CD8-positive, alpha-beta memory T cell (primary cell): ENCODE measurements at regions not wholly inside any gene's neighbourhood (a gene's known extent, or its start where the extent isn't known, plus 50 kb on each side); places are given as distances from the start of the nearest gene placed in this dataset.
A peak's percentile ranks its signal among the peaks of the same experiment; 100 is the strongest.

Experiments used
- CTCF ChIA-PET: fragments of 350-600 bp; sonication (Branson Sonifier 250); formaldehyde crosslinking; loops from one replicate; lab custom pipeline; 2021; ENCODE audit warnings: antibody characterized with exemption; lab: Charles Lee
- POLR2A ChIA-PET: fragments of 350-600 bp; sonication (Branson Sonifier 250); formaldehyde crosslinking; loops from one replicate; lab custom pipeline; 2021; ENCODE audit warnings: antibody characterized with exemption; lab: Charles Lee
- DNase-seq, 5 donors: peaks; one replicate each; pipeline versions ENCODE4 v3.0.0 to v3.0.0-alpha.2; 2020 to 2022; ENCODE audit warnings: mixed read lengths in 1 of 5
- H3K27ac ChIP-seq: one replicate; pipeline ENCODE4 v1.7.0; 2013; ENCODE audit warnings: low read depth, mild to moderate bottlenecking, low read length, moderate library complexity
- H3K27me3 ChIP-seq: 2 replicates; pipeline ENCODE4 v1.7.0; 2013; ENCODE audit warnings: low read length, mild to moderate bottlenecking; ENCODE audit not compliant: insufficient read depth, poor library complexity, severe bottlenecking
- H3K36me3 ChIP-seq: 2 replicates; pipeline ENCODE4 v1.7.0; 2013; ENCODE audit warnings: mild to moderate bottlenecking, low read length, moderate library complexity; ENCODE audit not compliant: insufficient read depth
- H3K4me1 ChIP-seq: 2 replicates; pipeline ENCODE4 v1.7.0; 2013; ENCODE audit warnings: mild to moderate bottlenecking, low read length, moderate library complexity; ENCODE audit not compliant: insufficient read depth
- H3K4me3 ChIP-seq: 2 replicates; pipeline ENCODE4 v1.7.0; 2013; ENCODE audit warnings: mild to moderate bottlenecking, low read length
- H3K9me3 ChIP-seq: 2 replicates; pipeline ENCODE4 v1.7.0; 2013; ENCODE audit warnings: mild to moderate bottlenecking, low read length
- H3K27ac Mint-ChIP-seq, 8 donors: one replicate each; pipeline ENCODE4 v1.8.0; 2020 to 2021; ENCODE audit warnings: mixed read lengths in 8 of 8, mild to moderate bottlenecking in 6 of 8, inconsistent platforms in 3 of 8, moderate library complexity in 3 of 8
- H3K27me3 Mint-ChIP-seq, 2 donors: one replicate each; pipeline ENCODE4 v1.8.0; 2020 to 2021; ENCODE audit warnings: mixed read lengths in 2 of 2, mild to moderate bottlenecking in 1 of 2, moderate library complexity in 1 of 2
- H3K36me3 Mint-ChIP-seq, 3 donors: one replicate each; pipeline ENCODE4 v1.8.0; 2020 to 2021; ENCODE audit warnings: mixed read lengths in 3 of 3, inconsistent platforms in 1 of 3, mild to moderate bottlenecking in 1 of 3
- H3K4me1 Mint-ChIP-seq, 3 donors: one replicate each; pipeline ENCODE4 v1.8.0; 2020 to 2021; ENCODE audit warnings: mixed read lengths in 3 of 3, inconsistent platforms in 1 of 3, mild to moderate bottlenecking in 1 of 3
- H3K4me3 Mint-ChIP-seq, 7 donors: one replicate each; pipeline ENCODE4 v1.8.0; 2020 to 2021; ENCODE audit warnings: mixed read lengths in 7 of 7, mild to moderate bottlenecking in 6 of 7, moderate library complexity in 4 of 7, inconsistent platforms in 2 of 7
- H3K9me3 Mint-ChIP-seq, 5 donors: one replicate each; pipeline ENCODE4 v1.8.0; 2020 to 2022; ENCODE audit warnings: mixed read lengths in 5 of 5, mild to moderate bottlenecking in 3 of 5, moderate library complexity in 2 of 5, inconsistent platforms in 1 of 5

GRCh38 chr11:121886005-121886734 lies 229.8 kb downstream of the BLID start:
- Mint-ChIP-seq H3K36me3 (no peaks in the 10 kb centered on the region), H3K4me1 (no peaks in the 10 kb centered on the region), H3K27me3 (peaks cover 0 to 2% of the 10 kb centered on the region in 2 donors), H3K27ac (peak overlapping the region in 1 of 8 donors; percentile 78), H3K4me3 (no peak overlapping the region), H3K9me3 (peaks cover 0 to 6% (median 1%) of the 10 kb centered on the region in 5 donors)
- H3K4me3 ChIP-seq = no peak overlapping the region
- POLR2A ChIA-PET = no interaction called here
- CTCF ChIA-PET = no interaction called here
- no peaks in the 10 kb centered on the region for H3K9me3 ChIP-seq
- H3K27ac ChIP-seq = no peak overlapping the region
- H3K27me3 ChIP-seq = no peaks in the 10 kb centered on the region
- no peak for DNase-seq
- no peaks in the 10 kb centered on the region for H3K4me1 ChIP-seq
- H3K36me3 ChIP-seq = no peaks in the 10 kb centered on the region

DNA sequence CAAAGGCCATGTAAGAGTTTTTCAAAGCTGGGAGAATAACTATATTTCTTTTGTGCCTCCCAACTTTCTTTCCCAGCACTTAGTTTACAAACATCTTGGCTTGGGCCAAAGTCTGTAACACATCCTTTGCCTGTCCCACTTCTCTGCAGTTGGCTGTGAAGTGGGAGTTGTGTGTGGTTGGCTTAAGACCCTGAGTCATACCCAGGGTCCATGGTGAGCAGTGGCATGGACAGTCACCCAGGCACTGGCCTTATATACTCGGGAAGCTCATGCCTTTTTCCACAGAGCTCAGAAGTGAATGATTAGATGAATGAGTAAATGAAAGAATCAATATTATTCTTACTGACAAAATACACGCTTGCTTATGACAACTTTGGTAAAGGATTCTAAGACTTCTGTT lies 231.4 kb downstream of the BLID start:
- Histone ChIP-seq H3K4me3 (no peak overlapping the region), H3K4me1 (no peaks in the 10 kb centered on the region), H3K9me3 (no peaks in the 10 kb centered on the region), H3K36me3 (no peaks in the 10 kb centered on the region), H3K27ac (no peak overlapping the region), H3K27me3 (no peaks in the 10 kb centered on the region)
- peaks cover 0 to under 1% (median 0%) of the 10 kb centered on the region in 3 donors for H3K36me3 Mint-ChIP-seq
- no peak for DNase-seq
- no peak overlapping the region for H3K4me3 Mint-ChIP-seq
- CTCF ChIA-PET = no interaction called here
- H3K27ac Mint-ChIP-seq = no peak overlapping the region
- peaks cover 0 to 2% of the 10 kb centered on the region in 2 donors for H3K27me3 Mint-ChIP-seq
- H3K9me3 Mint-ChIP-seq = peaks cover 0 to 6% (median 1%) of the 10 kb centered on the region in 5 donors
- POLR2A ChIA-PET = no interaction called here
- no peaks in the 10 kb centered on the region for H3K4me1 Mint-ChIP-seq

- peaks cover 0 to 4% (median 0%) of the 10 kb centered on the region in 3 donors for H3K36me3 Mint-ChIP-seq
- no peak overlapping the region for H3K4me3 Mint-ChIP-seq
- no peaks in the 10 kb centered on the region for H3K36me3 ChIP-seq
- no peak overlapping the region for H3K4me3 ChIP-seq
- peaks cover 0 to 6% (median 1%) of the 10 kb centered on the region in 5 donors for H3K9me3 Mint-ChIP-seq
- no peak for DNase-seq
- no peaks in the 10 kb centered on the region for H3K27me3 ChIP-seq
- H3K27ac ChIP-seq = no peak overlapping the region
- H3K4me1 Mint-ChIP-seq = no peaks in the 10 kb centered on the region
- CTCF ChIA-PET = no interaction called here
- POLR2A ChIA-PET = no interaction called here
- H3K27ac Mint-ChIP-seq = no peak overlapping the region
- no peaks in the 10 kb centered on the region for H3K4me1 ChIP-seq
- no peaks in the 10 kb centered on the region for H3K27me3 Mint-ChIP-seq
- H3K9me3 ChIP-seq = no peaks in the 10 kb centered on the region
Measured at GRCh38 chr11:121881806-121882205, 234.2 kb downstream of the BLID start.

DNA sequence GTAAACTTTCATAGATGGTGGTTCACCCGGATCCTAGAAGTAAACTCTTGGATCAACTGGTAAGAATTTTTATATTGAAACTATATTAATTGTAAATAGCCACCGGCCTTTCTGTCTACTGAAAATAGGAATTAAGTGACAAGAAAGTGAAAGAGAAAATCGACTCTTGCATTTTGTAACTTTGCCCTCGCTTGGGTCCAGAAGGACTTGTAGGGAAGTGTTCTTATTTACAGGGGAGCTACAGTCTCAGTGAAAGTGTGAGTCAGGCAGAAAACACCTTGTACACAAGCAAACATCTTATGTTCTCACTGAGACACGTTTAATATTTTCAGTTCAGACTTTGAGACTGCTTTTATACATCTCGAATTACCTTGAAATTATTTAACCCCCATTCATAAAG lies 238.9 kb downstream of the BLID start:
- H3K27ac Mint-ChIP-seq = no peak overlapping the region
- H3K9me3 ChIP-seq = no peaks in the 10 kb centered on the region

GRCh38 chr11:121873766-121874165 lies 242.2 kb downstream of the BLID start:
- Mint-ChIP-seq H3K9me3 (peaks cover 2 to 14% (median 4%) of the 10 kb centered on the region in 5 donors), H3K4me1 (no peaks in the 10 kb centered on the region), H3K36me3 (peaks cover 0 to 6% (median 2%) of the 10 kb centered on the region in 3 donors), H3K27me3 (no peaks in the 10 kb centered on the region), H3K27ac (no peak overlapping the region), H3K4me3 (no peak overlapping the region)
- Histone ChIP-seq H3K4me1 (no peaks in the 10 kb centered on the region), H3K36me3 (no peaks in the 10 kb centered on the region), H3K27me3 (no peaks in the 10 kb centered on the region), H3K9me3 (no peaks in the 10 kb centered on the region), H3K4me3 (no peak overlapping the region), H3K27ac (no peak overlapping the region)
- DNase-seq = no peak
- CTCF ChIA-PET = no interaction called here
- POLR2A ChIA-PET = no interaction called here

More for the DNA sequence above, 238.9 kb downstream of the BLID start:
- Mint-ChIP-seq H3K27me3 (no peaks in the 10 kb centered on the region), H3K4me3 (no peak overlapping the region), H3K9me3 (peaks cover 0 to 4% (median 4%) of the 10 kb centered on the region in 5 donors), H3K36me3 (peaks cover 0 to 4% (median 0%) of the 10 kb centered on the region in 3 donors), H3K4me1 (no peaks in the 10 kb centered on the region)
- POLR2A ChIA-PET = no interaction called here
- Histone ChIP-seq H3K27me3 (no peaks in the 10 kb centered on the region), H3K36me3 (no peaks in the 10 kb centered on the region), H3K4me3 (no peak overlapping the region), H3K4me1 (no peaks in the 10 kb centered on the region), H3K27ac (no peak overlapping the region)
- CTCF ChIA-PET = no interaction called here
- no peak for DNase-seq

- H3K27me3 Mint-ChIP-seq = peaks cover 0 to 4% of the 10 kb centered on the region in 2 donors
- CTCF ChIA-PET = no interaction called here
- H3K27ac ChIP-seq = no peak overlapping the region
Measured at GRCh38 chr11:121872356-121872755, 243.7 kb downstream of the BLID start.

GRCh38 chr11:121870206-121871045 lies 245.6 kb downstream of the BLID start:
- Mint-ChIP-seq H3K27me3 (peaks cover 0 to 5% of the 10 kb centered on the region in 2 donors), H3K36me3 (peaks cover 0 to 6% (median 2%) of the 10 kb centered on the region in 3 donors), H3K9me3 (peaks cover 5 to 19% (median 6%) of the 10 kb centered on the region in 5 donors), H3K4me1 (no peaks in the 10 kb centered on the region), H3K27ac (no peak overlapping the region), H3K4me3 (no peak overlapping the region)
- Histone ChIP-seq H3K36me3 (no peaks in the 10 kb centered on the region), H3K9me3 (no peaks in the 10 kb centered on the region), H3K27me3 (no peaks in the 10 kb centered on the region), H3K27ac (no peak overlapping the region), H3K4me1 (no peaks in the 10 kb centered on the region), H3K4me3 (no peak overlapping the region)
- ChIA-PET POLR2A (no interaction called here), CTCF (no interaction called here)
- DNase-seq = no peak

More at GRCh38 chr11:121872356-121872755, 243.7 kb downstream of the BLID start:
- Histone ChIP-seq H3K36me3 (no peaks in the 10 kb centered on the region), H3K4me1 (no peaks in the 10 kb centered on the region), H3K27me3 (no peaks in the 10 kb centered on the region), H3K4me3 (no peak overlapping the region), H3K9me3 (no peaks in the 10 kb centered on the region)
- Mint-ChIP-seq H3K4me1 (no peaks in the 10 kb centered on the region), H3K9me3 (peaks cover 2 to 14% (median 4%) of the 10 kb centered on the region in 5 donors), H3K27ac (no peak overlapping the region), H3K4me3 (no peak overlapping the region), H3K36me3 (peaks cover 0 to 6% (median 2%) of the 10 kb centered on the region in 3 donors)
- no peak for DNase-seq
- POLR2A ChIA-PET = no interaction called here

GRCh38 chr11:121869478-121869877 lies 246.5 kb downstream of the BLID start:
- no peak overlapping the region for H3K27ac ChIP-seq
- DNase-seq = no peak
- Mint-ChIP-seq H3K27me3 (peaks cover 0 to 5% of the 10 kb centered on the region in 2 donors), H3K36me3 (peaks cover 0 to 6% (median 2%) of the 10 kb centered on the region in 3 donors), H3K4me1 (no peaks in the 10 kb centered on the region), H3K4me3 (no peak overlapping the region), H3K27ac (no peak overlapping the region), H3K9me3 (peaks cover 6 to 21% (median 9%) of the 10 kb centered on the region in 5 donors)
- no peak overlapping the region for H3K4me3 ChIP-seq
- CTCF ChIA-PET = no interaction called here
- H3K36me3 ChIP-seq = no peaks in the 10 kb centered on the region
- H3K9me3 ChIP-seq = no peaks in the 10 kb centered on the region
- POLR2A ChIA-PET = no interaction called here
- no peaks in the 10 kb centered on the region for H3K4me1 ChIP-seq
- H3K27me3 ChIP-seq = no peaks in the 10 kb centered on the region
